Renal pelvis (tissue), 1 donor: ENCODE measurements at regions not wholly inside any gene's neighbourhood (a gene's known extent, or its start where the extent isn't known, plus 50 kb on each side); places are given as distances from the start of the nearest gene placed in this dataset.
"Not testable (repeated sequence)": the region's sequence is repeated elsewhere in the genome, so short reads cannot be mapped to it uniquely, and the experiment has no call there.

ENCODE experiments used
- DNase-seq: peaks from one replicate; pipeline ENCODE4 v3.0.0-alpha.2; 2013

GRCh38 chr9:2395814-2396612, 225.6 kb upstream of the VLDLR start:
- no peak for DNase-seq

- DNase-seq: no peak
Observed at GRCh38 chr9:2396622-2397285, 224.8 kb upstream of the VLDLR start.

GRCh38 chr9:2397875-2398274, 223.7 kb upstream of the VLDLR start:
- not testable (repeated sequence) for DNase-seq

GRCh38 chr9:2401746-2402145, 219.8 kb upstream of the VLDLR start:
- DNase-seq: not testable (repeated sequence)

- no peak for DNase-seq
Observed at GRCh38 chr9:2403701-2404100, 217.9 kb upstream of the VLDLR start.

GRCh38 chr9:2406252-2406651, 215.3 kb upstream of the VLDLR start:
- no peak for DNase-seq

GRCh38 chr9:2407450-2407849, 214.1 kb upstream of the VLDLR start:
- no peak for DNase-seq

- no peak for DNase-seq
Observed at GRCh38 chr9:2411459-2412215, 209.9 kb upstream of the VLDLR start.

GRCh38 chr9:2413160-2413805, 208.3 kb upstream of the VLDLR start:
- DNase-seq: peak; percentile 54

GRCh38 chr9:2414465-2414864, 207.1 kb upstream of the VLDLR start:
- DNase-seq: no peak

- DNase-seq: no peak
Observed at GRCh38 chr9:2415326-2415725, 206.3 kb upstream of the VLDLR start.

- no peak for DNase-seq
Observed at GRCh38 chr9:2417730-2418129, 203.9 kb upstream of the VLDLR start.

GRCh38 chr9:2418619-2419018, 203.0 kb upstream of the VLDLR start:
- peak; percentile 49 for DNase-seq

- no peak for DNase-seq
Observed at GRCh38 chr9:2419347-2419746, 202.2 kb upstream of the VLDLR start.

GRCh38 chr9:2420543-2420942, 201.0 kb upstream of the VLDLR start:
- no peak for DNase-seq

GRCh38 chr9:2424619-2425033, 197.0 kb upstream of the VLDLR start:
- peak; percentile 80 for DNase-seq

GRCh38 chr9:2425676-2426075, 195.9 kb upstream of the VLDLR start:
- no peak for DNase-seq

GRCh38 chr9:2427120-2427891, 194.3 kb upstream of the VLDLR start:
- DNase-seq: no peak

- DNase-seq: no peak
Observed at GRCh38 chr9:2439957-2440356, 181.6 kb upstream of the VLDLR start.

- not testable (repeated sequence) for DNase-seq
Observed at GRCh38 chr9:2443933-2444332, 177.7 kb upstream of the VLDLR start.

GRCh38 chr9:2448193-2448738, 173.3 kb upstream of the VLDLR start:
- DNase-seq: no peak
